ENCODE measurements at regions not wholly inside any gene's neighbourhood (a gene's known extent, or its start where the extent isn't known, plus 50 kb on each side); places are given as distances from the start of the nearest gene placed in this dataset.
A peak's percentile ranks its signal among the peaks of the same experiment; 100 is the strongest.
"Not testable (repeated sequence)": the region's sequence is repeated elsewhere in the genome, so short reads cannot be mapped to it uniquely, and the experiment has no call there.

GRCh38 chr14:83297361-83297760 lies 1763.7 kb upstream of the SEL1L start:
- DNase-seq (ENCODE audit: extremely low spot score), result no peak
- POLR2A ChIA-PET, result no interaction called here
- TF ChIP-seq LEF1 (IDR thresholded peaks at IDR 0.05; ENCODE audit: borderline replicate concordance) (no peak), SP1 (IDR thresholded peaks at IDR 0.05) (no peak)
- CTCF ChIA-PET, result no interaction called here

- CTCF ChIA-PET; POLR2A ChIA-PET; DNase-seq (ENCODE audit: extremely low spot score): not testable (repeated sequence)
Measured at GRCh38 chr14:83298016-83298415, 1764.4 kb upstream of the SEL1L start.

GRCh38 chr14:83300476-83301064 lies 1766.9 kb upstream of the SEL1L start:
- peak; percentile 6 for DNase-seq (ENCODE audit: extremely low spot score)
- CTCF ChIA-PET, result interaction anchor here (0.6 to 1.2 kb wide), 4 partner anchors 16 to 162 kb away, joined by 3 read pairs; no protein-coding TSS in a partner anchor
- POLR2A ChIA-PET, result no interaction called here
- TF ChIP-seq BHLHE40 (IDR thresholded peaks at IDR 0.05; ENCODE audit: borderline replicate concordance) (no peak), ARNT (IDR thresholded peaks at IDR 0.05) (no peak)

- POLR2A ChIA-PET, result no interaction called here
- no peak for DNase-seq (ENCODE audit: extremely low spot score)
- TF ChIP-seq CTBP1 (IDR thresholded peaks at IDR 0.05; ENCODE audit: borderline replicate concordance) (no peak), ARNT (IDR thresholded peaks at IDR 0.05) (no peak), PKNOX1 (IDR thresholded peaks at IDR 0.05) (no peak)
- CTCF ChIA-PET, result no interaction called here
Measured at GRCh38 chr14:83301791-83302190, 1768.1 kb upstream of the SEL1L start.

- no peak for DNase-seq (ENCODE audit: extremely low spot score)
- TF ChIP-seq TARDBP (IDR thresholded peaks at IDR 0.05) (no peak), PKNOX1 (IDR thresholded peaks at IDR 0.05) (no peak), FOXM1 (IDR thresholded peaks at IDR 0.05; ENCODE audit: borderline replicate concordance) (no peak), L3MBTL2 (conservative IDR thresholded peaks at IDR 0.05) (no peak), ARNT (IDR thresholded peaks at IDR 0.05) (no peak), FOXK2 (IDR thresholded peaks at IDR 0.05) (no peak), HDGF (IDR thresholded peaks at IDR 0.05; ENCODE audit: borderline replicate concordance) (no peak), LEF1 (IDR thresholded peaks at IDR 0.05; ENCODE audit: borderline replicate concordance) (no peak), BHLHE40 (IDR thresholded peaks at IDR 0.05; ENCODE audit: borderline replicate concordance) (no peak), SUZ12 (IDR thresholded peaks at IDR 0.05) (no peak), CTBP1 (IDR thresholded peaks at IDR 0.05; ENCODE audit: borderline replicate concordance) (no peak), ZNF384 (IDR thresholded peaks at IDR 0.05) (no peak), ELF4 (IDR thresholded peaks at IDR 0.05) (no peak), NFRKB (IDR thresholded peaks at IDR 0.05) (no peak), FOXA1 (IDR thresholded peaks at IDR 0.05) (no peak), SP1 (IDR thresholded peaks at IDR 0.05) (no peak)
- POLR2A ChIA-PET, result no interaction called here
- CTCF ChIA-PET, result no interaction called here
Measured at GRCh38 chr14:83309211-83309610, 1775.6 kb upstream of the SEL1L start.

GRCh38 chr14:83309833-83310232 lies 1776.2 kb upstream of the SEL1L start:
- DNase-seq (ENCODE audit: extremely low spot score), result no peak
- CTCF ChIA-PET, result no interaction called here
- POLR2A ChIA-PET, result no interaction called here
- TF ChIP-seq FOXK2 (IDR thresholded peaks at IDR 0.05) (no peak), FOXA1 (IDR thresholded peaks at IDR 0.05) (no peak), ARNT (IDR thresholded peaks at IDR 0.05) (no peak), SUZ12 (IDR thresholded peaks at IDR 0.05) (no peak), ZNF384 (IDR thresholded peaks at IDR 0.05) (no peak), PKNOX1 (IDR thresholded peaks at IDR 0.05) (no peak), BHLHE40 (IDR thresholded peaks at IDR 0.05; ENCODE audit: borderline replicate concordance) (no peak), NFRKB (IDR thresholded peaks at IDR 0.05) (no peak), L3MBTL2 (conservative IDR thresholded peaks at IDR 0.05) (no peak), SP1 (IDR thresholded peaks at IDR 0.05) (no peak), HDGF (IDR thresholded peaks at IDR 0.05; ENCODE audit: borderline replicate concordance) (no peak), CTBP1 (IDR thresholded peaks at IDR 0.05; ENCODE audit: borderline replicate concordance) (no peak), ELF4 (IDR thresholded peaks at IDR 0.05) (no peak), LEF1 (IDR thresholded peaks at IDR 0.05; ENCODE audit: borderline replicate concordance) (no peak), TARDBP (IDR thresholded peaks at IDR 0.05) (no peak), FOXM1 (IDR thresholded peaks at IDR 0.05; ENCODE audit: borderline replicate concordance) (no peak)

- ChIA-PET POLR2A (no interaction called here), CTCF (no interaction called here)
- TF ChIP-seq LEF1 (IDR thresholded peaks at IDR 0.05; ENCODE audit: borderline replicate concordance), result no peak
- no peak for TF ChIP-seq SP1 (IDR thresholded peaks at IDR 0.05)
- no peak for TF ChIP-seq HDGF (IDR thresholded peaks at IDR 0.05; ENCODE audit: borderline replicate concordance)
- TF ChIP-seq FOXM1 (IDR thresholded peaks at IDR 0.05; ENCODE audit: borderline replicate concordance), result no peak
- no peak for TF ChIP-seq ZNF384 (IDR thresholded peaks at IDR 0.05)
- no peak for TF ChIP-seq FOXA1 (IDR thresholded peaks at IDR 0.05)
- TF ChIP-seq NFRKB (IDR thresholded peaks at IDR 0.05), result no peak
- TF ChIP-seq TARDBP (IDR thresholded peaks at IDR 0.05), result no peak
- no peak for TF ChIP-seq L3MBTL2 (conservative IDR thresholded peaks at IDR 0.05)
- no peak for TF ChIP-seq ARNT (IDR thresholded peaks at IDR 0.05)
- TF ChIP-seq CTBP1 (IDR thresholded peaks at IDR 0.05; ENCODE audit: borderline replicate concordance), result no peak
- no peak for TF ChIP-seq ELF4 (IDR thresholded peaks at IDR 0.05)
- no peak for TF ChIP-seq FOXK2 (IDR thresholded peaks at IDR 0.05)
- TF ChIP-seq PKNOX1 (IDR thresholded peaks at IDR 0.05), result no peak
- no peak for TF ChIP-seq BHLHE40 (IDR thresholded peaks at IDR 0.05; ENCODE audit: borderline replicate concordance)
- no peak for TF ChIP-seq SUZ12 (IDR thresholded peaks at IDR 0.05)
- DNase-seq (ENCODE audit: extremely low spot score), result no peak
Measured at GRCh38 chr14:83312511-83312910, 1778.9 kb upstream of the SEL1L start.
